ENCODE measurements at regions not wholly inside any gene's neighbourhood (a gene's known extent, or its start where the extent isn't known, plus 50 kb on each side); places are given as distances from the start of the nearest gene placed in this dataset.
A peak's percentile ranks its signal among the peaks of the same experiment; 100 is the strongest.

DNA sequence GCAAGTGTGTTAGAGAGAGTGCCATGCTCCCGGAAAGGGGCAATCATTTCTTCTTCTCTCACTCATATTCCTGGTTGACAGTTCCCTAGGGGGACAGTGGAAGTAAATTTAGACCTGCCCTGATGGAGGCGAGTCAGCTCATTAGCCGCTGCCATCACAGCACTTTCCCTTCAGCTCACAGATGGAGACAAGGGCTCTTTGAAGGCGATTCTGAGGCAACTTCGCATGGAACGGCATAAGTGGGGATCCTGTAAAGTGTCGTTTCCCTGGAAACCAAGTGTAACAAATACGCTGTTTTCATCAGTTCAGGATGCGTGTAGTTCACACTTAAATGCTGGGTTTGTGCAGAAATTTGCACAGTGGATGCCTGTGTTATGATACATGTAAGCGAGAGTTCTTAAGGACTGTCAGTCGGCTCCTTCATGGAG, 114.5 kb upstream of the TMPRSS15 start:
- no peak overlapping the region for H3K27ac Mint-ChIP-seq

DNA sequence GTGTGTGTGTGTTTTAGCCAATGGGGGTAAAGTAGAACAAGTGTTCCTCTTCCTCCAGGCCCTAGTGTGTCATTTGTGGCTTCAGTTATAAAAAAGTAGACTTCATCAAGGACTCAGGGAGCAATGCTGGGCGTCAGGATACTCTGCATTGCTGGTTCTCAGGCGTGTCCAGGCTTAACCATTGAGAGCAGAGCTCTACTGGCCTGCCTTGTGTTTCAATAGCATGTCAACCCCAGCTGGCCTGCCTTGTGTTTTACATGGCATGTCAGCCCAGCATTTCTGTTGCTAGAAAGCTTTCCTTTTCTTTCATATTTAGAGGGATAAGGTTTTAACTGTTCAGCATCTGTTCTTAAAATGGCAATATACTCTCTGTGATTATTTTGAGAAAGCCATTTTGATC, 117.6 kb upstream of the TMPRSS15 start:
- no peak for DNase-seq (ENCODE audit: low spot score in 2 of 2, unreplicated experiment in 2 of 2)
- no peaks in the 10 kb centered on the region for H3K36me3 Mint-ChIP-seq
- no peak overlapping the region for H3K27ac Mint-ChIP-seq
- no peak overlapping the region for H3K4me3 Mint-ChIP-seq
- H3K9me3 Mint-ChIP-seq, result no peaks in the 10 kb centered on the region
- TF ChIP-seq, protein P1, sequence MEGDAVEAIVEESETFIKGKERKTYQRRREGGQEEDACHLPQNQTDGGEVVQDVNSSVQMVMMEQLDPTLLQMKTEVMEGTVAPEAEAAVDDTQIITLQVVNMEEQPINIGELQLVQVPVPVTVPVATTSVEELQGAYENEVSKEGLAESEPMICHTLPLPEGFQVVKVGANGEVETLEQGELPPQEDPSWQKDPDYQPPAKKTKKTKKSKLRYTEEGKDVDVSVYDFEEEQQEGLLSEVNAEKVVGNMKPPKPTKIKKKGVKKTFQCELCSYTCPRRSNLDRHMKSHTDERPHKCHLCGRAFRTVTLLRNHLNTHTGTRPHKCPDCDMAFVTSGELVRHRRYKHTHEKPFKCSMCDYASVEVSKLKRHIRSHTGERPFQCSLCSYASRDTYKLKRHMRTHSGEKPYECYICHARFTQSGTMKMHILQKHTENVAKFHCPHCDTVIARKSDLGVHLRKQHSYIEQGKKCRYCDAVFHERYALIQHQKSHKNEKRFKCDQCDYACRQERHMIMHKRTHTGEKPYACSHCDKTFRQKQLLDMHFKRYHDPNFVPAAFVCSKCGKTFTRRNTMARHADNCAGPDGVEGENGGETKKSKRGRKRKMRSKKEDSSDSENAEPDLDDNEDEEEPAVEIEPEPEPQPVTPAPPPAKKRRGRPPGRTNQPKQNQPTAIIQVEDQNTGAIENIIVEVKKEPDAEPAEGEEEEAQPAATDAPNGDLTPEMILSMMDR (IDR thresholded peaks at IDR 0.05; ENCODE audit: unreplicated experiment), result no peak
- H3K4me1 Mint-ChIP-seq, result peaks cover 28% of the 10 kb centered on the region
- no peaks in the 10 kb centered on the region for H3K27me3 Mint-ChIP-seq (ENCODE audit: low read depth)

More for the DNA sequence above, 114.5 kb upstream of the TMPRSS15 start:
- no peaks in the 10 kb centered on the region for H3K9me3 Mint-ChIP-seq
- no peaks in the 10 kb centered on the region for H3K36me3 Mint-ChIP-seq
- H3K4me1 Mint-ChIP-seq, result peaks cover 26% of the 10 kb centered on the region
- no peak for DNase-seq (ENCODE audit: low spot score in 2 of 2, unreplicated experiment in 2 of 2)
- TF ChIP-seq, protein P1 (IDR thresholded peaks at IDR 0.05; ENCODE audit: unreplicated experiment), result no peak
- H3K27me3 Mint-ChIP-seq (ENCODE audit: low read depth), result peaks cover 2% of the 10 kb centered on the region
- H3K4me3 Mint-ChIP-seq, result no peak overlapping the region

DNA sequence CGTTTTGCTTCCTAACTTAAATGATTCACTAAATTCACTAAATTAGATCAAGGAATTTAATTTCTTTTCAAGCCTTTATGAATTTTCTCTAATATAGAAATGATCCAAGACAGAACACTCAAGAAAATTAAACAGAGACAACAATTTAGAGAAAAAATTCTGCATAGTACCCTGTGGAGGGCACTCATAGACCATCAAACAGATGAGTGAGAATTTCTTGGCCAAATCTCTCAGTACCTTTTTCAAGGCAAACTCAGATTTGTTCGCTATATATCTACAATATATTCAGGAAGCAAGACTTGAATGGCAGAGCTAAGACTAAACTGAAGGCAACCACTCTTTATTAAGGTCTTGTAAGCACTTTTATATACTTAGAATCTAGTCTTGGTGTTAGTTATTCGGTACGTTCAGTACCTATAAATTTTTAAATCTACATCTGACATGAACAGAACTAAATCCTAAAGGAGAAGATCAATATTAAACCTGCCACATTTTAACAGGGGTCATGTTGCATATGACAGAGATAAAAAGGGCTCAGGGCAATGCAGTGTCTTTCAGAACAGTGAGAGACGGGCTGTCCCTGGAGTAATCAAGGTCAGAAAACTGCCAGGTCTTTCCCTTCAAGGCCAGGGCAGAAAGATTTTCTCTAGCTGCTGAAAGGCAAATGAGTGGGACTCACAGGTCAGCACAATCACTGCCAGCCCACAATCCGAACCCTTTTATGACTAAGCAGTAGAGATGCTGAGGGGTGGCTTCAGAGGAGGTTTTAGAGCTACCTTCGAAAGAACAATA, 118.8 kb upstream of the TMPRSS15 start:
- Mint-ChIP-seq H3K27ac (peak overlapping the region; percentile 26), H3K36me3 (no peaks in the 10 kb centered on the region), H3K4me3 (no peak overlapping the region), H3K4me1 (peaks cover 28% of the 10 kb centered on the region), H3K27me3 (ENCODE audit: low read depth) (no peaks in the 10 kb centered on the region), H3K9me3 (no peaks in the 10 kb centered on the region)
- TF ChIP-seq, protein P1 (IDR thresholded peaks at IDR 0.05; ENCODE audit: unreplicated experiment), result peak; percentile 31
- DNase-seq (ENCODE audit: low spot score in 2 of 2, unreplicated experiment in 2 of 2), result no peak

DNA sequence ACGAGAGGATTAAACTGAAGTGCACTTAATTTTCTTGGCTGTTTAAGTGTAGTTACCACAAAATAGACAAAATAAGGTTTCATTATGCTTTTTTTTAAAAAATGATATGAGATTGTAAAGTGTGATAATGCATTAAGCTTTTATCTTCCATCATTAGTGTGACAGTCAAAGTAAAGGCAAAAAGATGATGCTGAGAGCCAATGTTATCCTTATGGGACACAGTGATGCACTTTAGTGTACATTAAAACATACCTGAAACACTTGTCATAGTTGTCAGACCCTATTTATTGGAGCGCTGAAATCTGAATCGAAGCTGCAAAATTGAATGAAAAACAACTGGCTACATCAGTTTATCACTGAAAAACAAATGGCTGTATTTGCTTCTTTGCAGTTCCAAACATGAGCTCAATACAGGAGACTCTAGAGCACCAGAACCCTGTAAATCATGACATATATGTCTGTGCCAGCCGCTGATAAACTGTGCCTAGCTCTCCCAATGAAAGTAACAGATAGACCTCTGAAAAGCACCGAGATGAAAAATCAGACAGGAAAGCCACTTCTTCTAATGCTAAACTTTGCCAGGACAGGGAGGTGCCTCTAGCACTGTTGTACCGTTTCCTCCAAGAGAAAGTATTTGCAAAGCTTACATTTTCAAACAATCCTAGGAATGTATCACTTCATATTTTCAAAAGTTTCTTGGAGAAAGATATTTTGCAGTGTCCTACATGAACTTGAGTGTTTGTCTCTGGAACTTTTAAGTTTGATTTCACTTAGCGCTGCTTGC, 120.7 kb upstream of the TMPRSS15 start:
- no peaks in the 10 kb centered on the region for H3K27me3 Mint-ChIP-seq (ENCODE audit: low read depth)
- no peak for DNase-seq (ENCODE audit: low spot score in 2 of 2, unreplicated experiment in 2 of 2)
- no peak overlapping the region for H3K4me3 Mint-ChIP-seq
- H3K36me3 Mint-ChIP-seq, result no peaks in the 10 kb centered on the region
- TF ChIP-seq, protein P1 (IDR thresholded peaks at IDR 0.05; ENCODE audit: unreplicated experiment), result no peak
- no peak overlapping the region for H3K27ac Mint-ChIP-seq
- H3K9me3 Mint-ChIP-seq, result no peaks in the 10 kb centered on the region
- peaks cover 28% of the 10 kb centered on the region for H3K4me1 Mint-ChIP-seq

DNA sequence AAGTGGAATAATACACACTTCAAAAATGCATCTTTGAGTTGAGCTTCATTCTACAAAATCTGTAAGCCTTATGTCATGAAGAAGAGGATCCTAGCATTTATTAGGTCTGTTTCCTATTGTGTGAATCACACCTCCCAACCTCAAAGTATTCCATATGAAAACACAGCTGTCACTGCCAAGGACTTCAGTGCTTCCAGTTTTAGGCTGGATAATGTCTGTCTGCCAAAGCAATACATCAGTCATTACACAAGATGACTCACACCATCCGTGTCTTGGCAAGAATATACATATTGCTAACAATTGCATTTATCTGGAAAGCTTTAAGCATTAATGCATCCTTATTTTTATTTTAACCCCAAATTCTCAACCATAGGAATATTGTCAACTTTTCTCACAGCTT, 125.7 kb upstream of the TMPRSS15 start:
- TF ChIP-seq, protein P1 (IDR thresholded peaks at IDR 0.05; ENCODE audit: unreplicated experiment), result no peak
- Mint-ChIP-seq H3K27me3 (ENCODE audit: low read depth) (no peaks in the 10 kb centered on the region), H3K4me1 (peaks cover 6% of the 10 kb centered on the region), H3K27ac (no peak overlapping the region), H3K9me3 (no peaks in the 10 kb centered on the region), H3K36me3 (no peaks in the 10 kb centered on the region), H3K4me3 (no peak overlapping the region)
- DNase-seq (ENCODE audit: low spot score in 2 of 2, unreplicated experiment in 2 of 2), result no peak

Data from mesothelial cell of epicardium (in vitro differentiated cells).